ENCODE measurements at regions not wholly inside any gene's neighbourhood (a gene's known extent, or its start where the extent isn't known, plus 50 kb on each side); places are given as distances from the start of the nearest gene placed in this dataset.

- TF ChIP-seq CTCF (IDR thresholded peaks at IDR 0.05; ENCODE audit: borderline replicate concordance, extremely low read depth, low read length, poor library complexity, severe bottlenecking) (no peak), EZH2 (IDR thresholded peaks at IDR 0.05; ENCODE audit: borderline replicate concordance, low read depth, low read length, severe bottlenecking) (no peak)
Observed at GRCh38 chr6:71481011-71481410, 192.4 kb downstream of the OGFRL1 start.

Measured in DND-41 (cell line).